SK-N-SH treated with all-trans-retinoic acid at 6 μM for 48 hours (cell line): ENCODE measurements at regions not wholly inside any gene's neighbourhood (a gene's known extent, or its start where the extent isn't known, plus 50 kb on each side); places are given as distances from the start of the nearest gene placed in this dataset.

ENCODE experiments used
- ATAC-seq: fragments of 200-7000 bp; cut with Tn5 transposase; 3 replicates; pipeline ENCODE4 v1.9.1; 2020; ENCODE audit warnings: mild to moderate bottlenecking, moderate library complexity
- ARNTL ChIP-seq: fragments of 450-650 bp; formaldehyde crosslinking; IDR thresholded peaks from 2 replicates; pipeline ENCODE4 v1.5.0; 2020; ENCODE audit warnings: low read depth, mild to moderate bottlenecking, moderate library complexity, borderline replicate concordance
- BACH2 ChIP-seq: fragments of 250-450 bp; sonication (Bioruptor Pico); IDR thresholded peaks from 2 replicates; pipeline ENCODE4 v1.9.0; 2021; ENCODE audit warnings: mild to moderate bottlenecking, borderline replicate concordance
- CSDC2 ChIP-seq: fragments of 250-450 bp; sonication (Bioruptor Pico); IDR thresholded peaks from 2 replicates; pipeline ENCODE4 v1.5.0; 2020; ENCODE audit warnings: mild to moderate bottlenecking, moderate library complexity
- ESRRG ChIP-seq: fragments of 250-450 bp; sonication (Bioruptor Pico); IDR thresholded peaks from 2 replicates; pipeline ENCODE4 v1.6.1; 2021; ENCODE audit warnings: mild to moderate bottlenecking
- GLIS3 ChIP-seq: fragments of 250-450 bp; sonication (Bioruptor Pico); IDR thresholded peaks from 2 replicates; pipeline ENCODE4 v1.5.0; 2020; ENCODE audit warnings: mild to moderate bottlenecking, moderate library complexity
- ISL1 ChIP-seq: fragments of 250-450 bp; sonication (Bioruptor Pico); IDR thresholded peaks from 2 replicates; pipeline ENCODE4 v2.1.2; 2022; ENCODE audit warnings: mild to moderate bottlenecking, moderate library complexity
- OSR1 ChIP-seq: fragments of 250-450 bp; sonication (Bioruptor Pico); IDR thresholded peaks from 2 replicates; pipeline ENCODE4 v1.8.0; 2022; ENCODE audit warnings: moderate library complexity, mild to moderate bottlenecking, inconsistent platforms
- PPARA ChIP-seq: fragments of 250-450 bp; sonication (Bioruptor Pico); IDR thresholded peaks from 2 replicates; pipeline ENCODE4 v1.5.0; 2020; ENCODE audit warnings: mild to moderate bottlenecking, borderline replicate concordance
- RARB ChIP-seq: fragments of 250-450 bp; sonication (Bioruptor Pico); IDR thresholded peaks from 2 replicates; pipeline ENCODE4 v1.8.0; 2021; ENCODE audit warnings: mild to moderate bottlenecking, moderate library complexity
- SNAI2 ChIP-seq: fragments of 250-450 bp; sonication (Bioruptor Pico); IDR thresholded peaks from 2 replicates; pipeline ENCODE4 v1.5.0; 2020; ENCODE audit warnings: mild to moderate bottlenecking, moderate library complexity
- TCF4 ChIP-seq: fragments of 250-450 bp; sonication (Bioruptor Pico); IDR thresholded peaks from 2 replicates; pipeline ENCODE4 v1.8.0; 2021; ENCODE audit warnings: mild to moderate bottlenecking, moderate library complexity, borderline replicate concordance
- TOX ChIP-seq: fragments of 250-450 bp; sonication (Bioruptor Pico); IDR thresholded peaks from 2 replicates; pipeline ENCODE4 v1.8.0; 2021; ENCODE audit warnings: mild to moderate bottlenecking, moderate library complexity, borderline replicate concordance
- ZC3H10 ChIP-seq: fragments of 250-450 bp; sonication (Bioruptor Pico); IDR thresholded peaks from 2 replicates; pipeline ENCODE4 v1.5.1; 2021; ENCODE audit warnings: mild to moderate bottlenecking, moderate library complexity
- ZFP3 ChIP-seq: fragments of 250-450 bp; sonication (Bioruptor Pico); IDR thresholded peaks from 2 replicates; pipeline ENCODE4 v1.5.0; 2020; ENCODE audit warnings: mild to moderate bottlenecking, moderate library complexity
- ZNF565 ChIP-seq: fragments of 450-650 bp; formaldehyde crosslinking; conservative IDR thresholded peaks from 2 replicates; pipeline ENCODE4 v1.5.0; 2020; ENCODE audit warnings: low read depth, mild to moderate bottlenecking, moderate library complexity
- ZNF70 ChIP-seq: fragments of 450-650 bp; formaldehyde crosslinking; IDR thresholded peaks from 2 replicates; pipeline ENCODE4 v1.5.0; 2020; ENCODE audit warnings: mild to moderate bottlenecking, moderate library complexity
- TF ChIP-seq, protein P1 (sequence below): fragments of 250-450 bp; sonication (Bioruptor Pico); IDR thresholded peaks from 2 replicates; pipeline ENCODE4 v1.5.0; 2020; ENCODE audit warnings: mild to moderate bottlenecking, moderate library complexity
- TF ChIP-seq, protein P2 (sequence below): fragments of 250-450 bp; sonication (Bioruptor Pico); IDR thresholded peaks from 2 replicates; pipeline ENCODE4 v1.8.0; 2020; ENCODE audit warnings: mild to moderate bottlenecking, moderate library complexity, borderline replicate concordance
- TF ChIP-seq, protein P3 (sequence below): fragments of 250-450 bp; sonication (Bioruptor Pico); IDR thresholded peaks from 2 replicates; pipeline ENCODE4 v1.5.1; 2020; ENCODE audit warnings: low read depth, mild to moderate bottlenecking, moderate library complexity
- TF ChIP-seq, protein P4 (sequence below): fragments of 250-450 bp; sonication (Bioruptor Pico); IDR thresholded peaks from 2 replicates; pipeline ENCODE4 v1.8.0; 2021; ENCODE audit warnings: low read depth, mild to moderate bottlenecking, moderate library complexity, borderline replicate concordance

DNA sequence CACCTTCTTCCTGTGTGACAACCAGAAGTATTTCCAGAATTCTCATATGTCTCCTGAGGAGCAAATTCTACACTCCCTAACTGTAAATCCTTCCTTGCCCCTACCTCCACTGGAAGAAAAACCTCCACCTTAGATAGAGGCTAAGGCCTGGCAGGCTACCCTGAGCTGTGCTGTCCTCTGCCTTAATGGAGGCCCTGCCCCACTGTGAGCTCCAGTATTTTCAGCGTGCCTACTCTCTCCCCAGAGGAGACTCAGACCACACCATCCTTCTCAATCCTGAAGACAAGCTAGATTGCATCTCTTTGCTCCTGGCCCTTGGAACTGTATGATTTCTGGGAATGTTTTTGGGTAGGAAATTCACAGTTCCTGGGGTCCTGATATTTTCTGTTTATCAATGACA lies 110.0 kb upstream of the OBI1 start (continued):
- TF ChIP-seq, protein P1, sequence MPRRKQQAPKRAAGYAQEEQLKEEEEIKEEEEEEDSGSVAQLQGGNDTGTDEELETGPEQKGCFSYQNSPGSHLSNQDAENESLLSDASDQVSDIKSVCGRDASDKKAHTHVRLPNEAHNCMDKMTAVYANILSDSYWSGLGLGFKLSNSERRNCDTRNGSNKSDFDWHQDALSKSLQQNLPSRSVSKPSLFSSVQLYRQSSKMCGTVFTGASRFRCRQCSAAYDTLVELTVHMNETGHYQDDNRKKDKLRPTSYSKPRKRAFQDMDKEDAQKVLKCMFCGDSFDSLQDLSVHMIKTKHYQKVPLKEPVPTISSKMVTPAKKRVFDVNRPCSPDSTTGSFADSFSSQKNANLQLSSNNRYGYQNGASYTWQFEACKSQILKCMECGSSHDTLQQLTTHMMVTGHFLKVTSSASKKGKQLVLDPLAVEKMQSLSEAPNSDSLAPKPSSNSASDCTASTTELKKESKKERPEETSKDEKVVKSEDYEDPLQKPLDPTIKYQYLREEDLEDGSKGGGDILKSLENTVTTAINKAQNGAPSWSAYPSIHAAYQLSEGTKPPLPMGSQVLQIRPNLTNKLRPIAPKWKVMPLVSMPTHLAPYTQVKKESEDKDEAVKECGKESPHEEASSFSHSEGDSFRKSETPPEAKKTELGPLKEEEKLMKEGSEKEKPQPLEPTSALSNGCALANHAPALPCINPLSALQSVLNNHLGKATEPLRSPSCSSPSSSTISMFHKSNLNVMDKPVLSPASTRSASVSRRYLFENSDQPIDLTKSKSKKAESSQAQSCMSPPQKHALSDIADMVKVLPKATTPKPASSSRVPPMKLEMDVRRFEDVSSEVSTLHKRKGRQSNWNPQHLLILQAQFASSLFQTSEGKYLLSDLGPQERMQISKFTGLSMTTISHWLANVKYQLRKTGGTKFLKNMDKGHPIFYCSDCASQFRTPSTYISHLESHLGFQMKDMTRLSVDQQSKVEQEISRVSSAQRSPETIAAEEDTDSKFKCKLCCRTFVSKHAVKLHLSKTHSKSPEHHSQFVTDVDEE (CRISPR knock-in tag): no peak
- no peak for TF ChIP-seq SNAI2
- no peak for TF ChIP-seq ISL1 (CRISPR knock-in tag)
- TF ChIP-seq GLIS3 (CRISPR knock-in tag): no peak
- no peak for TF ChIP-seq RARB
- no peak for TF ChIP-seq PPARA (CRISPR knock-in tag)
- TF ChIP-seq TOX (CRISPR knock-in tag): no peak
- no peak for TF ChIP-seq OSR1 (CRISPR knock-in tag)

DNA sequence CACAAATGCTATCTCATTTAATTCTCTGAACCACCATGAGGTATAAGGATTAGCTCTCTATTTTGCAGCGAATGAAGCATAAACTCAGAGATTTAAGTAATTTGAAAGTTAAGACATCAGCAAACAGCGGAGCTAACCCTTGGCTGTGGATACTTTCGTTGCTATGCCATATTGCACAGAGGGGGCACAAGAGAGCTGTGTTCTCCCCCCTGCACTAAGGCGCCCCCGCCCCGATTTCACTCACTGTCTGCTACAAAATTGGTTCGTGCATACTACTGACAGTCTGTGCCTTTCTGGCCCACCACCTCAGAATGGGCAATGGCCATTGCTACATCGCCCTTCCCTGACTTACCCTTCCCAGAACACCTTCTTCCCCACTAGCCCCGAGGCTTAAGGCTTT lies 105.7 kb upstream of the OBI1 start:
- no peak for ATAC-seq
- TF ChIP-seq SNAI2: no peak
- no peak for TF ChIP-seq ZNF70 (CRISPR knock-in tag)
- no peak for TF ChIP-seq TCF4 (CRISPR knock-in tag)
- no peak for TF ChIP-seq OSR1 (CRISPR knock-in tag)
- TF ChIP-seq TOX (CRISPR knock-in tag): no peak
- no peak for TF ChIP-seq ZC3H10 (CRISPR knock-in tag)
- TF ChIP-seq, protein P2, sequence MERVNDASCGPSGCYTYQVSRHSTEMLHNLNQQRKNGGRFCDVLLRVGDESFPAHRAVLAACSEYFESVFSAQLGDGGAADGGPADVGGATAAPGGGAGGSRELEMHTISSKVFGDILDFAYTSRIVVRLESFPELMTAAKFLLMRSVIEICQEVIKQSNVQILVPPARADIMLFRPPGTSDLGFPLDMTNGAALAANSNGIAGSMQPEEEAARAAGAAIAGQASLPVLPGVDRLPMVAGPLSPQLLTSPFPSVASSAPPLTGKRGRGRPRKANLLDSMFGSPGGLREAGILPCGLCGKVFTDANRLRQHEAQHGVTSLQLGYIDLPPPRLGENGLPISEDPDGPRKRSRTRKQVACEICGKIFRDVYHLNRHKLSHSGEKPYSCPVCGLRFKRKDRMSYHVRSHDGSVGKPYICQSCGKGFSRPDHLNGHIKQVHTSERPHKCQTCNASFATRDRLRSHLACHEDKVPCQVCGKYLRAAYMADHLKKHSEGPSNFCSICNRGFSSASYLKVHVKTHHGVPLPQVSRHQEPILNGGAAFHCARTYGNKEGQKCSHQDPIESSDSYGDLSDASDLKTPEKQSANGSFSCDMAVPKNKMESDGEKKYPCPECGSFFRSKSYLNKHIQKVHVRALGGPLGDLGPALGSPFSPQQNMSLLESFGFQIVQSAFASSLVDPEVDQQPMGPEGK (CRISPR knock-in tag): no peak
- TF ChIP-seq ZNF565: no peak

DNA sequence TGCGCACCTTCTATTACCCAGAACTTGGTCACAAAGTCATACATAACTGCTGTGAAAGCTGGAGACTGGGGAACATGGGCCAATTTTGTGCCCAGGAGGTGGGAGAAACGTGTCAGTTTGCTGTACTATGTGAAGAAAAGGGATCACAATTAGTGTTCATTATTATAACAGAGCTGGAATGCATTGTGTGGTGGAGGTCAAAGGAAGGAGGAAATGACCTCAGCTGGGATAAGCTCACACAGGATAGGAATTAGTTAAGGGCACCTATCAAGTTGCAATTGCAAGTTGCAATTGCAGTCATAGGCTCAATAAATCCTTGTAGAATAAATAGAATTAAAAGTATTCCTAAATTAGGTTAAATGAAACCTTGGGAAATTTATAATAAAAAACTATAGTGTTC lies 103.9 kb upstream of the OBI1 start:
- no peak for ATAC-seq
- TF ChIP-seq ARNTL (CRISPR knock-in tag): no peak

DNA sequence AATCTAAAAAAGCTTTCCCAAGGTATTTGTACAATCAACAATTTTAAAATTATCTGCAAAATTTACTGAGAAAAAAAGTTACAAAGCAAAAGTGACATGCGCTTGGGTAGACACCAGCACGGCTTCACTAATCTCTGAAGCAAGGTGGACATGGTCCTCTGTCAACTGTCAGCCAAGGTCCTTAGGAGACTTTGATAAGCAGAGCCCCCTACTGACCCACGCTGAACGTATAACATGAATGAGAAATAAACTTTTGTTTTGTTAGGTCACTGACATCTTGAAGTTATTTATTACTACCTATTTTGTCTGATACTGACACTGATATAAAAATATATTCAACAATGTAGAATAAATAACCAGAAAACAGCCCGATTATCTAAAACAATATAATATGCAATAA lies 100.7 kb upstream of the OBI1 start:
- TF ChIP-seq ZNF565: no peak
- TF ChIP-seq ISL1 (CRISPR knock-in tag): no peak
- TF ChIP-seq GLIS3 (CRISPR knock-in tag): no peak
- no peak for TF ChIP-seq ZC3H10 (CRISPR knock-in tag)
- TF ChIP-seq, protein P3, sequence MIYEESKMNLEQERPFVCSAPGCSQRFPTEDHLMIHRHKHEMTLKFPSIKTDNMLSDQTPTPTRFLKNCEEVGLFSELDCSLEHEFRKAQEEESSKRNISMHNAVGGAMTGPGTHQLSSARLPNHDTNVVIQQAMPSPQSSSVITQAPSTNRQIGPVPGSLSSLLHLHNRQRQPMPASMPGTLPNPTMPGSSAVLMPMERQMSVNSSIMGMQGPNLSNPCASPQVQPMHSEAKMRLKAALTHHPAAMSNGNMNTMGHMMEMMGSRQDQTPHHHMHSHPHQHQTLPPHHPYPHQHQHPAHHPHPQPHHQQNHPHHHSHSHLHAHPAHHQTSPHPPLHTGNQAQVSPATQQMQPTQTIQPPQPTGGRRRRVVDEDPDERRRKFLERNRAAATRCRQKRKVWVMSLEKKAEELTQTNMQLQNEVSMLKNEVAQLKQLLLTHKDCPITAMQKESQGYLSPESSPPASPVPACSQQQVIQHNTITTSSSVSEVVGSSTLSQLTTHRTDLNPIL (CRISPR knock-in tag): no peak
- no peak for TF ChIP-seq CSDC2 (CRISPR knock-in tag)
- TF ChIP-seq, protein P4, sequence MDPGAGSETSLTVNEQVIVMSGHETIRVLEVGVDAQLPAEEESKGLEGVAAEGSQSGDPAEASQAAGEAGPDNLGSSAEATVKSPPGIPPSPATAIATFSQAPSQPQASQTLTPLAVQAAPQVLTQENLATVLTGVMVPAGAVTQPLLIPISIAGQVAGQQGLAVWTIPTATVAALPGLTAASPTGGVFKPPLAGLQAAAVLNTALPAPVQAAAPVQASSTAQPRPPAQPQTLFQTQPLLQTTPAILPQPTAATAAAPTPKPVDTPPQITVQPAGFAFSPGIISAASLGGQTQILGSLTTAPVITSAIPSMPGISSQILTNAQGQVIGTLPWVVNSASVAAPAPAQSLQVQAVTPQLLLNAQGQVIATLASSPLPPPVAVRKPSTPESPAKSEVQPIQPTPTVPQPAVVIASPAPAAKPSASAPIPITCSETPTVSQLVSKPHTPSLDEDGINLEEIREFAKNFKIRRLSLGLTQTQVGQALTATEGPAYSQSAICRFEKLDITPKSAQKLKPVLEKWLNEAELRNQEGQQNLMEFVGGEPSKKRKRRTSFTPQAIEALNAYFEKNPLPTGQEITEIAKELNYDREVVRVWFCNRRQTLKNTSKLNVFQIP (CRISPR knock-in tag): no peak
- no peak for TF ChIP-seq PPARA (CRISPR knock-in tag)
- no peak for TF ChIP-seq TOX (CRISPR knock-in tag)
- no peak for TF ChIP-seq BACH2 (CRISPR knock-in tag)
- TF ChIP-seq, protein P2 (CRISPR knock-in tag): no peak
- TF ChIP-seq ESRRG: no peak
- no peak for TF ChIP-seq ARNTL (CRISPR knock-in tag)
- no peak for TF ChIP-seq SNAI2
- no peak for TF ChIP-seq ZFP3
- ATAC-seq: no peak
